ENCODE measurements at regions not wholly inside any gene's neighbourhood (a gene's known extent, or its start where the extent isn't known, plus 50 kb on each side); places are given as distances from the start of the nearest gene placed in this dataset.
"Not testable (repeated sequence)": the region's sequence is repeated elsewhere in the genome, so short reads cannot be mapped to it uniquely, and the experiment has no call there.

DNA sequence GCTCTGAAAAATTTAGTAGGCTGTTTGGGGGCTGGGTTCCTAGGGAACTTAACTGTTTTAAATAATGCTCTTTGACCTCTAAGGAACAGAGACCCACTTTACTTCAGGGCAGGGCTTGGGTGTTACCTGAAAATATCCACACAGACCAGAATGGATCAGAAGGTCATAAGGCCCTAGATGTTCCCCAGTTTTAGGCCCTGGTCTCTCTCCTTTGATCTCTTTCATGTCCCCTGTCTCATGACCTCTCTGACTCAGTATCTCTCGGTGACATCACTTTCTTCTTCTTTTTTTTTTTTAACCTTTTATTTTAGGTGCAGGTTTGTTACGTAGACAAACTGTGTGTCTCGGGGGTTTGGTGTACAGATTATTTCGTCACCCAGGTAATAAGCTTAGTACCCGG is 272.1 kb upstream of the SGK1 start:
- DNase-seq (ENCODE audit: low read depth in 3 of 3, low spot score in 2 of 3): no peak

DNA sequence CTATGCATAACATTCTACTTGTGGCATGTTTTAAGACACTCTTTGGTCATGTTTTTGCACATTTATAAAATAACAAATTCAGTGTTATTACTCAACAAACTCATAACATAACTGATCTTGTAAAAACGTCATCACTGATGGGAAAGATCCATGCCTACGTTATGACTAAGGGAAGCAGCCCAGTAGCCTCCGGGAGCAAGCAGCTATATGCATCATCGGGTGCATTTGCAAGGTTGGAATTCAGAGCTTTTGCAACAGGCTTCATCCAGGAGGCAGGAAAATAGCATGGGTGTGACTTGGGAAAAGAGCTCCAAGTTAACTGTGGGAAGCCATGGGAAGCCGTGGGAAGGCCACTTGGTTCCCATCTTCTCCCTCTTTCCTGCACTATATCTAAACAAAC is 271.6 kb upstream of the SGK1 start:
- no peak for DNase-seq (ENCODE audit: low read depth in 3 of 3, low spot score in 2 of 3)

DNA sequence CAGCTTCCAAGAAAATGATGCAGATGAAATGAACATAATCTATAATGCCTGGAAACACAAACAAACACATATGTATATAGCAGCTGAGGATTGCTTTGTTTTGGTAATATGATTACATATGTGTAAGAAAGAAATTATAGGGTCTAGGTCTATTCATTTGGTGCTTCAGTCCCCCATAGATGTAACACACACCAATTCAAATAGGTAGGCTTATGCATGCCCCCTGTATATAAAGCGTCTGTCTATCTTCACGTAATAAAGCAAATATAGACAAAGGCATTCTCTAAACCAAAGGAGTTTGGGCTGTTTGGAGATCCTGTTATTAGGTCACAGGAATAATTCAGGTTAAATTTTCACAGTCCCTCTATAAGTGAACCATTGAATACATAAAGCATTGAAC is 270.4 kb upstream of the SGK1 start:
- no peak for DNase-seq (ENCODE audit: low read depth in 3 of 3, low spot score in 2 of 3)

DNA sequence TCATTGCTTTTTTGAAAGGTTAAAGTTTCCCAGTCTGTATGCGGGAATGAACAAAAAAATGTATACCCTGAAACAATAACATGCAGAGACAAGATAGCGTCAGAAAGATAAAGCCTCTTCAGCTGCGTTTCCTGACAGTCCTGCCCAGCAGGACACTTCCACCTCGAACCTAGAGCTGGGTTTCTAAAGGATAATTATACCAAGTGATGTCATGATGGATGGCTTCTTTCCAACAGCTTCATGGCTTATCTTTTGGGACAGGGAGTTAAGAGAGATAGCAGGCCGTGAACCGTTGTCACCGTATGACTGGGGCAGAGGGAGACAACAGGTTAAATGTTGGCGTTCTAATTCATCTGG is 267.6 kb upstream of the SGK1 start:
- no peak for DNase-seq (ENCODE audit: low read depth in 3 of 3, low spot score in 2 of 3)

DNA sequence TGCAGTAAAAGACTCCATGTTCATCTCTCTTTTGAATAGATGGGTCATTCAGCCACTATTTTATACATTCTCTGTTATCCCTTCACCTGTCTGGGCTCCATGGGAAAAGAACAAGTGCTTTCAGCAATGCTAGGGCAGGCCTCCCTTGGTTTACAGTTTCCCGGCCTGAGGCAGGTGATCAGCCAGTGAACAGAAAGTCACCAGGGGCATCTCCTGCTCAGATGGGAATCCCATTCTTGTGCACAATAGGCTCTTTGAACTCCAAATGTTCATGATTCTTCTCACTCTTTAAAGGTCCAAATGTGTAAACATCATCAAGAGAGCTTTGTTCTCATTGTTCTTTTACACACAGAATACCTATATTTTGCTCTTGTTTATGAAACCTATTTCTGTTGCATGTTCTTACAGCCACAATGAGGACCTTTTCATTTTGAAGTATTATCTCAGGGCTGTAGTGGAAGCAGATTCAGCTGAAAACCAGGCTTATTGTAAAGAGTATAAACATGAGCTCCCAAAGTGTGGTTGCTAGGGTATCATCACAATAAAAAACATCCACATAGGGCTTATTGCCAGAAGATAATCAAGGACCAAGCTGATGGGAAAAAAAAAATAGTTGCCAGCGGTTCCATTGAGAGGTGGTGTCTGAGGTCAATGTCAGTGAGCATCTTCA is 267.1 kb upstream of the SGK1 start:
- no peak for DNase-seq (ENCODE audit: low read depth in 3 of 3, low spot score in 2 of 3)

DNA sequence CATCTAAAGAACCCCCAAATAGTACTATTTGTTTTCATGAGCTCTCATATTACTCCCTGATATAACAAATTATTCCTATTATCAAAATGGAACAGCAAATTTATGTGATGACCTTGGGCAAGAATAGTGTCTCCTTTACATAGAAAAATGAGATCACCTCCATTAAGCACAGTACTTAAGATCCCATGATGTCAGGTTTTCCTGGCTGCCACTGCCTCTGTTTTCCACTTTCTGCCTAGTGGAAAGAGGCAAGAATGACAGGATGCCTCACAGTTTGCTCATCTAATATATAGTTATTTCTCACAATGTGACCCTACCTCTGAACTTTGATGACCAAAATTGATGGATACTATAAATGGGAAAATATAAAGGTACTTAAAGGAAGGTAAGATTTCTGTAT is 260.1 kb upstream of the SGK1 start:
- no peak for DNase-seq (ENCODE audit: low read depth in 3 of 3, low spot score in 2 of 3)

DNA sequence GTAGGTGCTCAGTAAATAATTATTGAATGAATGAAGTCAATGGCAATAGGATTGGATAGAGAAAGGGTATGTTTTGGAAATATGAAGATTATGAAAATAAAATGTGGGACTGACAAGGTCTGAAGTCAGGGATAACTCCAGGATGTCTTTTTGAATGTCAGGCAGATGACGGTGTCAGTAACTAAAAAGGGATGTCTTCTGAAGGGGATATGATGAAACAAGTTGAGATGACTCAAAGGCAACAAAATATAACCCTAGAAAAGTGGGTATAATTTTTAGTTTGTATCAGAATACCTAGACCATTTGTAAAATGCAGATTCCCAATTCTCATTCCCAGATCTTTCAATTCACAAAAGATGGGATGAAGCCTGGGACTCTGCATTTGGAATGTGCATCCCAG is 257.3 kb upstream of the SGK1 start:
- no peak for DNase-seq (ENCODE audit: low read depth in 3 of 3, low spot score in 2 of 3)

DNA sequence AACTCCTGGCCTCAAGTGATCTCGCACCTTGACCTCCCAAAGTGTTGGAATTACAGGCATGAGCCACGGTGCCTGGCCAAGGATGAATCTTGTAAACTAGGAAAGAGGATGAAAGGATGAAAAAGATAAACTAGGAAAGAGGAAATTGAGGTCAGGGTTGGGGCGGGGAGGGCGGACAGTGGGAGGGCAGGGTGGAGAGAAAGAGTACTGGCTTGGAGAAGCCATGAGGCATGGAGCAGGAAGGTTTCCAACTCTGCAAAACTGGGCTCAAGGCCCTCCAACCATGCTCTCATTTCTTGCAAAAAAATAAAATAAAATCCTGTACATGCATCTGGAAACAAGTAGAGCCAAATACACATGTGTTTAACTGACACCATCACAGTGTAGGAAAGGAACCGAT is 256.6 kb upstream of the SGK1 start:
- DNase-seq (ENCODE audit: low read depth in 3 of 3, low spot score in 2 of 3): no peak

DNA sequence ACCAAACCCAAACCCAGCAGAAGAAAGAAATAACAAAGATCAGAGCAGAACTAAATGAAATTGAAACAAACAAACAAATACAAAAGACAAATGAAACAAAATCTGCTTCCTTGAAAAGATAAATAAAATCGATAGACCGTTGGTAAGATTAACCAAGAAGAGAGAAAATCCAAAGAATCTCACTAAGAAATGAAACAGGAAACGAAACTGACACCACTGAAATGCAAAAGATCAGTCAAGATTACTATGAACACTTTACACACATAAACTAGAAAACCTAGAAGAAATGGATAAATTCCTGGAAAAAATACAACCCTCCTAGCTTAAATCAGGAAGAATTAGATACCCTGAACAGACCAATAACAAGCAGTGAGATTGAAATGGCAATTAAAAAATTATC is 252.1 kb upstream of the SGK1 start:
- DNase-seq (ENCODE audit: low read depth in 3 of 3, low spot score in 2 of 3): not testable (repeated sequence)

DNA sequence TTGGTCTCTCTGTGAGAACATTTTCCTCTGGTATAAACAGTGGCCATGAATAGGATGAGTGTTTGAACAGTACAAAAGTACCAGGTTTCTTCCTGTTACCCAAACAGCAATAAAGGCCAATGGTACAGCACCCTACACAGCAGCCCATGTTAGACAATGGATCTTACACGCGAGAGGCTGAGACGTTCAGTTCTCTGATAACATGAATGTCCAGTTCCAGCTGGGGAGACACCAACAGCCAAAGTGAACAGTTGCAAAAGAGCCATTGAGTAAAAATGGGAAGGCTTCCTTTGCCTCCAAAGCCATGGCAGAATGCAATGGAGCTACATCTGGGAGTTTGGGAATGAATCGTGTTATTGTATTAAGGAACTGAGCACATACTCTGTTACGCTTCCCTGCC is 246.8 kb upstream of the SGK1 start:
- no peak for DNase-seq (ENCODE audit: low read depth in 3 of 3, low spot score in 2 of 3)

DNA sequence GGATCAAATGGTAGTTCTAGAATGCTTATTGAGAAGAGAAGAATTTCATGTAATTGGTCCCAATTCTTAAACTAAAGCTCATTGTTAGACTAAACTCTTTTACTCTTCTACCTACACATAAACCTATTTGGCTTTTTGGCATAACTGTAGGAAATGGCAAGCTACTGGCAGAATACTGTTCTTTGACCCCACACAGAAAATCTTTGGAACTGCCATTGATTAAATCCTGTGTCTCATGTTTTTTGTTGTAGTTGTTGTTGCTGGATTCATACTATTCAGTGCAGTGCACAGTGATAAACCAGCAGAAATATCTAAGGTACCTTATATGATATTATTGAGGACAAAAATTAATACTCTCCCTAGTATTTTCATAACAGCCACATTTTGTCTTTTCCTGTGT is 242.1 kb upstream of the SGK1 start:
- DNase-seq (ENCODE audit: low read depth in 3 of 3, low spot score in 2 of 3): no peak

DNA sequence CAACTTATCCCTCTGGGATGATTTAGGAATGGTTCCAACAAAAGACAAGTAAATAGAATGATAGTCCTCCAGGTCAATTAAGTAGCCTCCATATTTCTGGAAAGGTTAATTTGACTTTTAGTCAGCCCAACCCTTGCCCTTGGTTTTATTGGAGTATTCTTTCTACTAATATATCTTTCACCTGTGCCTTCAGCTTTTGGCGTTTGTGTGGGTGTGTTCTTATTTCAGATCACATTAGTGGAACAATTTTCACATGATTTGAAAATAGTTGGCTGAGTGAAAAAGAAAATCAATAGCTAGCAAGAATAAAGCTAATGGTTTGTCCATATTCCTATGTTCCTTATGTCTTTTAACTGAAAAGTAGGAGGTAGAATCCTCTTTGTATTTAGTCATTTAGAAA is 239.6 kb upstream of the SGK1 start:
- no peak for DNase-seq (ENCODE audit: low read depth in 3 of 3, low spot score in 2 of 3)

DNA sequence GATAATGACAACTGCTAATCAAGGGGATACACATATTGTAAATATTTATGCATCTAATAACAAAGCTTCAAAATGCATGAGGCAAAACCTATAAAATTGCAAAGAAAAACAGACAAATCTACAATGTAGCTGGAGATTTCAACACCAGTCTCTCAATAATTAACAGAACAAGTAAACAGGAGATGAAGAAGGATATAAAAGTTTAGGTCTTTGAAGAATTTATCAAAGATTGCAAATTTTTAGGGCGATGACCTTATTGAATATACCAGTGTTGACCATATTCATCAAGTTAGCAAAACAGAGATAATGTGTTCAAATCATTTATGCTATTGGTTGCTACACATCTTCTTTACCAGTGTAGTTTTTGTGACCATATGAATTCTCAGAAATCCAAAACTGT is 237.8 kb upstream of the SGK1 start:
- no peak for DNase-seq (ENCODE audit: low read depth in 3 of 3, low spot score in 2 of 3)

DNA sequence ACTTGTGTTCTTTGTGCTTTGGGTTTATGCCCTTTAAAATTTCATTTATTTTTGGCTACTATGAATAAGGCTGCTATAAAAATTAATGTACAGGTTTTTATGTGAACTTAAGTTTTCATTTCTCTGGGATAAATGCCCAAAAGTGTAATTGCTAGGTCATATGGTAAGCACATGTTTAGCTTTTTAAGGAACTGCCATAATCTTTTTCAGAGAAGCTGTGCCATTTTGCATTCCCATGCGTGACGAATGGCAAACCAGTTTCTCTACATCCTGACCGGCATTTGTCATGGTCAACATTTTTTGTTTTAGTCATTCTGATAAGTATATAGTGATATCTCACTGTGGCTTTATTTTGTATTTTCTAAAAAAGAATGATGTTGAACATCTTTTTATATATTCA is 236.0 kb upstream of the SGK1 start:
- no peak for DNase-seq (ENCODE audit: low read depth in 3 of 3, low spot score in 2 of 3)

DNA sequence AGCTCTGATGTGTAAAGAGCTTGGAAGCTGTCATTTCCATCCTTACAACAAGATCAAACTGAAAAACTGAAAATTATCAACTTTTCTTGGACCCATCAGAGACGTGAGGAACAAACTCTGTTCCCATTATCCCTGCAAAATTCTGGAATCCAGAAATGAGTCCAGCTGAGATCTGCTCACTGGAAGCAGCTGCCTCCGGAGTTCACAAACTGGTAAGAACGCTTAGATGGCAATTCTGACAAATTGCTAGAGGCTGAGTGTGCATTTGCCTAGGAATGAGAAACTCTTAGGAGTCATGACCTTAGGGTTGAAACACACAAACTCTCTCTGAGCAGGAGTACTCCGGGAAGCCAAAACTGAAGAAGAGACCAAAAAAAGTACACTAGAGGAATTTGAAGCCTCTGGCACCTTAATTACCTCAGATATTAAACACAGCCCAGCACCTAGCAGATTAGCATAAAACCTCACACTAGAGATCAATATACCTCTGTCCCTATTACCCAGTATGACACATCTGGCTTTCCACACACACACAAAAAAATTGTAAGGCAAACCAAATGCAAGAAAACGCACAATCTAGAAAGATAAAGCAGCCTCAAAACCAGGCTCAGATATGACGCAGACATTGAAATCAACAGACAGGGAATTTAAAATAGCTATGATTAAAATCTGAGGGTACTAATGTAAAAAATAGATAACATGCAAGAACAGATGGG is 233.5 kb upstream of the SGK1 start:
- DNase-seq (ENCODE audit: low read depth in 3 of 3, low spot score in 2 of 3): no peak

DNA sequence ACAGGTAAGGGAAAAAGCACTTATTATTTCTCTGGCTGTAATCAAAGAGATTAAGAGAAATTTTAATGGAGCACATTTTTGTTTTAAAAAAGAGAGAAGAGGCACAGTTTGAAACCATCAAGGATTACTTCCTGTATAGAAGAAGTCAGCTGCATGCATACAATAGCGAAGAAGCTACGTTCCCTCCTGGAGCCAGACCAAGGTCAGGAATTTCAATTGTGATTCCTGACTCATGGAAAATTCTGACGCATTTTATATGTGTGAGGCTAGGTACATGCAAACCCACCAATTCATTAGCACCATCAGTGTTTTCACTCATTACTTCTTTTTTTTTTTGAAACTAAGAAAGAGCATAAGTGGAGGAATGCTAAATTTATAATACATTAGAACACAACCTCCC is 232.7 kb upstream of the SGK1 start:
- DNase-seq (ENCODE audit: low read depth in 3 of 3, low spot score in 2 of 3): no peak

DNA sequence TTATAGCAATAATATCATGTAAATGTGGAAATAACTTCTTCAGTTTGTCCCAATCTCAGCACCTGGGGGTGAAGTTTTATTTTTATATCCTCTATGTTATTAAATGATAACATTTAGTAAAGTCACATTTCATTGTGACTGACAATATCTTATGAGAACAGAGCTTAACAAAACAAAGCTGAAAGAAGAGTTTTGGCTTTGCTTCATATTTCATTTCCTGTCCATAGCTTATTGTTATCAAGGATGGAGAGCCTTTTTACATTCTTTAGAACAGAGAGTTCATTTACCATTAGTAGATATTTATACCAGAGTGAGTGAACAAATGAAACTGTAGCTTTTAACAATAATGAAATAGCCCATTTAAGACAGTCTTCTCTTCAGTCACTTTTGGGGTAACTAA is 231.9 kb upstream of the SGK1 start:
- DNase-seq (ENCODE audit: low read depth in 3 of 3, low spot score in 2 of 3): no peak

DNA sequence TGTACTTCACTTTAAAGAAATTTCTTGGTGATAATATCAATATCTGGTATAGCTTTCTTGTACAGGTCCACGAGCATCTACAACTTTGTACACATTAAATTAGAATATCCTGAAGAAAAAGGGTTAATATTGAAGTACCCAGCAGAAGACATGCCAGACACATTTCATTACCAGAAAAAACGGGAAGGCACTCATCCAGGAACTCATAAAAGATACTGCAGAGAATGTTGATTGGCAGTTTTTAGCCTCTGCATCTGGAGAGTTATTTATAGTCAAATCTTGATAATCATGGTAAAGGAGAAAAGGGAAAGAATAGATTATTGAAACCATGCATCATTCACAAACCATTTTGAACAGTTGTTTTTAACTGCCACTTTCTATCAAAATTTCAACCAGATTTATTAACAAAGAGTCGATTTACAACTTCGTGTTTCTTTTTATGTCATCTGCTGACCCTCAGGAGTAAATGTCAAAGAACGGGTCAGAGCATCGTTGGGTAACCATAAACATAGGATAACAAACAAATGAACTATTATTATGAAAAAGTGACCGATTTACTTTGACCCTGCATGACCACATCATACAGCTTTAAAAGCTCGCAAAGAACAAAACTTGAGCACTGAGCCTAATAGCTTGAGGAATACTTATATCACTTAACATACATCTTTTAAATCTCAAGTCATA is 229.2 kb upstream of the SGK1 start:
- DNase-seq (ENCODE audit: low read depth in 3 of 3, low spot score in 2 of 3): no peak

DNA sequence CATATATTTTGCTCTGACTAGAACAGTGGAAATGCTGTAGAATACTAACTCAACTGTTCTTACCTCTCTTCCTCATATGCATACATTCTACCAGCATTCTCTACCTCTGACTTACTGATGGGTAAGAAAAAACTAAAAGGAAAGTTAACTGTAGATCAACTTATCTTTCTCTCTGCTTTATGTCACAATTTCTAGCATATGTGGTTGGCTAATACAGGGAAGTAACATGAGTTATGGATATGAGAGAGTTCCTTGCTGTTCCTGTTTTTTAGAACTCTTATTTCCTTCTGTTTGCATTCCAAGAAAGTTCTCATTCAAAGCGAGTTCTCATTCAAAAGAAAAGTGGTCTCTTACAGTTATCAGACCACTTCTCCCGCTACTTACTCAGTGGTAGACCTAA is 226.8 kb upstream of the SGK1 start:
- no peak for DNase-seq (ENCODE audit: low read depth in 3 of 3, low spot score in 2 of 3)

DNA sequence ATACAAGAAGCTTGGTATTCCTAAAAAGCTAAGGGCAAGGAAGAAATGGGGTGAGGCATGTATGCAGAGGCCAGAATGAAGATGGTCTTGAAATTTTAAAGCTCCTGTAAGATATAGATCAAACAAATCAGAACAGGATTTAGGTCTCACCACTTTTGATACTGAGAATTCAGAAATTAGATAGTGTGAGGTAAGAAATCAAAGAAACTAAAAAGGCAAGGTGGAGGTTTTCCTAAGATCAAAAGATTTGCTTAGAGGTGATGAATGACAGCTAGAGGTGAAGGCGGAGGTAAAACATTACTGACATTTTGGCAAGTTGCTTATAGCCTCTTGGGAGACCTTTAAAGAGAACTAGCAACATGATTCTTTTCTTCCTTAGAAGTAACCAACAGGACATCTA is 225.2 kb upstream of the SGK1 start:
- no peak for DNase-seq (ENCODE audit: low read depth in 3 of 3, low spot score in 2 of 3)

DNA sequence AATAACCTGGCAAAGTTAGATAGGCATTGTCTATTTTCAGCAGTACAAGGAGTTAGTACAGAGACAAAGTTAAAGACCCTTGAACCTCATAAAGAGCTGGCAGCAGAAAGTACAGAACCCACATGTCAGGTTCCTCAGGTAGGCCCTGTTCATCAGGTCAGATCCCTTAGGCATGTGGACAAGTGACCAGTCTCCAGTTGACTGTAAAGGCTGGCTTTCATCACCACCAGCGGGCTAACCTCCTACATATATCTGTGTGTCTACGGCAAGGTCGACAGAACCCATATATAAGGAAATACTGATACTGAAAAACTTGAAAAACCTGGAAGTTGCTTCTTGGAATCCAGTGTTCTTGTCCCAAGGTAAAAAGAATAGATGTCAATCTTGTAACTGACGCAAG is 223.1 kb upstream of the SGK1 start:
- no peak for DNase-seq (ENCODE audit: low read depth in 3 of 3, low spot score in 2 of 3)

DNA sequence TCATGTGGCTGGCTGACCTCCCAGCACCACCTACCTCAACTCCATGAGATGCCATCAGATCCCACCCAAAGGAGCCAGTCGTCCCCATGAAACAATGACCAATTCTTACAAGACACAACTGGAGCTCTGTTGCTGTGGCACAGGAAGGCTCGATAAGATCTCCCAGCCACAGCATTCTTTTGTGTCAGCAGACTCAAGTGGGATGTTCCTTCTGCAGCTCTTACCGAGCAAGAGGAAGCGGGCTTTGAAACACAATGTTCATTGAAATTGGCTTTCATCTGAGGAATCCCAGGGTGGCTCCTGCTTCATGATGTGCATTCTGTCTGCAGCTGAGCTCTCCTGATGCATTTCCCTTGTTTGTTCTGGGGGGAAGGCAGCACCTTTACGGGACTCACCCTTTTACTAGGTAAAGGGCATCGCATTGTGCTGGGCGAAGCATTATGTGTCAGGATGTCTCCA is 222.0 kb upstream of the SGK1 start:
- DNase-seq (ENCODE audit: low read depth in 3 of 3, low spot score in 2 of 3): no peak
